ENCODE measurements at regions not wholly inside any gene's neighbourhood (a gene's known extent, or its start where the extent isn't known, plus 50 kb on each side); places are given as distances from the start of the nearest gene placed in this dataset.

DNA sequence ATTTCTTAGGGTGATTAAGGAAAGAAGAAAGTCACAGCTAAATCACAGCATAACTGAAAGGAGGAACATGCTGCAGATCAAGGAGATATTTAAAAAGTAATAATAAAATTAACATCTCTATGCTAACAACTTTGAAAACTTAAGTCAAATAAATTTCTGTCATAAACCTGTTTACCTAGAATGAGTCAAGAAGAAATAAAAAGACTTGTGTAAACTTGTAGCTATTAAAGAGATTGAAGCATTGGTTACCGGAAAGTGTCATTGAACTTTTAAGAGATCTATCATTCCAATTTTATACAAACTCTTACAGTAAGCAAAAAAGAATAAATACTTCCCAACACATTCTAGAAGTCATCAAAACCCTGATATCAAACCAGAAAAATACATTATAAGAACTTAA is 520.1 kb upstream of the SYT4 start:
- 94 to 100% methylated on average over 1 of the region's 1 CpG for WGBS, 2 donors (ENCODE audit: low coverage in 1 of 2)
- H3K27me3 ChIP-seq, result no peaks in the 10 kb centered on the region
- no peak for ATAC-seq
- H3K4me3 ChIP-seq, result no peak overlapping the region
- TF ChIP-seq POLR2A (IDR thresholded peaks at IDR 0.05), result no peak
- TF ChIP-seq EP300 (IDR thresholded peaks at IDR 0.05), result no peak
- no peak for TF ChIP-seq POLR2AphosphoS5 (IDR thresholded peaks at IDR 0.05)
- TF ChIP-seq, protein P1, sequence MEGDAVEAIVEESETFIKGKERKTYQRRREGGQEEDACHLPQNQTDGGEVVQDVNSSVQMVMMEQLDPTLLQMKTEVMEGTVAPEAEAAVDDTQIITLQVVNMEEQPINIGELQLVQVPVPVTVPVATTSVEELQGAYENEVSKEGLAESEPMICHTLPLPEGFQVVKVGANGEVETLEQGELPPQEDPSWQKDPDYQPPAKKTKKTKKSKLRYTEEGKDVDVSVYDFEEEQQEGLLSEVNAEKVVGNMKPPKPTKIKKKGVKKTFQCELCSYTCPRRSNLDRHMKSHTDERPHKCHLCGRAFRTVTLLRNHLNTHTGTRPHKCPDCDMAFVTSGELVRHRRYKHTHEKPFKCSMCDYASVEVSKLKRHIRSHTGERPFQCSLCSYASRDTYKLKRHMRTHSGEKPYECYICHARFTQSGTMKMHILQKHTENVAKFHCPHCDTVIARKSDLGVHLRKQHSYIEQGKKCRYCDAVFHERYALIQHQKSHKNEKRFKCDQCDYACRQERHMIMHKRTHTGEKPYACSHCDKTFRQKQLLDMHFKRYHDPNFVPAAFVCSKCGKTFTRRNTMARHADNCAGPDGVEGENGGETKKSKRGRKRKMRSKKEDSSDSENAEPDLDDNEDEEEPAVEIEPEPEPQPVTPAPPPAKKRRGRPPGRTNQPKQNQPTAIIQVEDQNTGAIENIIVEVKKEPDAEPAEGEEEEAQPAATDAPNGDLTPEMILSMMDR (IDR thresholded peaks at IDR 0.05), result no peak
- no peak overlapping the region for H3K27ac ChIP-seq
- H3K9me3 ChIP-seq, result no peaks in the 10 kb centered on the region
- no peaks in the 10 kb centered on the region for H3K4me1 ChIP-seq
- H3K36me3 ChIP-seq, result no peaks in the 10 kb centered on the region

DNA sequence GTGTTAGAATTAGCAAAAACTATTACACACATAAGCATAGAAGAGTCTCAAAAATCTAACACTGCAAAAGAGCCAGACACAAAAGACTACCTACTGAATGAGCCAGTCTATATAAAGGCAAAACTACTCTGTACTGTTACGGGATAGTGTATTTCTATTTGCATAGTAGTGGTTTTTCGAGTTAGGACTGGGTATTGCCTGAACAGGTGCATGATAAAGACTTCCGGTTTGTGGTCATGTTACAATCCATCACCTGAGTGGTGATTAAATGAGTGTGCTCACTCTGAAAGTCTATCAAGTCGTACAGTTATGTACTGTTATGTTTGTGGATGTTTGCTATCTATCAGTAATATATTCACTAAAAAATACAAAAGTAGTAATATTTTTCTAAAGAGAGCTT is 523.3 kb upstream of the SYT4 start:
- no peak overlapping the region for H3K4me3 ChIP-seq
- H3K9me3 ChIP-seq, result peaks cover 0 to 17% (median 0%) of the 10 kb centered on the region in 3 donors
- no peaks in the 10 kb centered on the region for H3K27me3 ChIP-seq
- WGBS, 2 donors (ENCODE audit: low coverage in 1 of 2), result 80 to 89% methylated on average over 4 of the region's 4 CpGs
- H3K27ac ChIP-seq, result no peak overlapping the region
- TF ChIP-seq, protein P1 (IDR thresholded peaks at IDR 0.05), result no peak
- TF ChIP-seq POLR2AphosphoS5 (IDR thresholded peaks at IDR 0.05) (no peak), EP300 (IDR thresholded peaks at IDR 0.05) (no peak), POLR2A (IDR thresholded peaks at IDR 0.05) (no peak)
- no peak for ATAC-seq
- no peaks in the 10 kb centered on the region for H3K4me1 ChIP-seq
- H3K36me3 ChIP-seq, result no peaks in the 10 kb centered on the region

DNA sequence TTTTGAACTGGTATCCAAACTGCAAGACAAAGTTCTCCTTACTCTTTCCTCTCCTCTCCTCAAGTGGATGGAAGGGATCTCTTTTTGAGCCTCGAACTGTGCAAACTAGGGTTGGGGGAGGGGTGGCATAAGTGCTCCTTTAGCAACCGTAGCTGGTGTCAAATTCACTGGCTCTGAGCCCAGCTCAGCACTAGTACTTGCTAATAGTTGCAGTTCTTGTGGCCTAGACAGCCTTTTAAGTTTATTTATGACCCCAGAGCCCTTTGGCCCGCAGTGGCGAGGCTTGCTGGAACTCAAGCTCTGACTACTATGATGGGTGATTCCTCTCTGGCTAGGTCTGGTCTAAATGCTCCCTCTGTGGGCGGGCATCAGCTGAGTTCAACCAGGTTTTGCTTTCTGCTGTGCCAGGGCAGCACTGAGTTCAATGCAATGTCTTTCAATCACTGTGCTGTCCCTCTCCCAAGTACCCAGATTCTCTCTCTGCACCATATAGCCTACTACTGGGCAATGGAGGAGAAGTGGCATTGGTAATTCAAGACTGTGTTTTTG is 528.4 kb upstream of the SYT4 start:
- H3K27ac ChIP-seq, result no peak overlapping the region
- 45 to 50% methylated on average over 3 to 5 of the region's 5 CpGs for WGBS, 2 donors (ENCODE audit: low coverage in 1 of 2)
- no peak overlapping the region for H3K4me3 ChIP-seq
- H3K4me1 ChIP-seq, result no peaks in the 10 kb centered on the region
- peaks cover 0 to 19% (median 0%) of the 10 kb centered on the region in 3 donors for H3K9me3 ChIP-seq
- TF ChIP-seq, protein P1 (IDR thresholded peaks at IDR 0.05), result no peak
- TF ChIP-seq POLR2AphosphoS5 (IDR thresholded peaks at IDR 0.05) (no peak), POLR2A (IDR thresholded peaks at IDR 0.05) (no peak), EP300 (IDR thresholded peaks at IDR 0.05) (no peak)
- H3K27me3 ChIP-seq, result no peaks in the 10 kb centered on the region
- ATAC-seq, result no peak
- H3K36me3 ChIP-seq, result no peaks in the 10 kb centered on the region

DNA sequence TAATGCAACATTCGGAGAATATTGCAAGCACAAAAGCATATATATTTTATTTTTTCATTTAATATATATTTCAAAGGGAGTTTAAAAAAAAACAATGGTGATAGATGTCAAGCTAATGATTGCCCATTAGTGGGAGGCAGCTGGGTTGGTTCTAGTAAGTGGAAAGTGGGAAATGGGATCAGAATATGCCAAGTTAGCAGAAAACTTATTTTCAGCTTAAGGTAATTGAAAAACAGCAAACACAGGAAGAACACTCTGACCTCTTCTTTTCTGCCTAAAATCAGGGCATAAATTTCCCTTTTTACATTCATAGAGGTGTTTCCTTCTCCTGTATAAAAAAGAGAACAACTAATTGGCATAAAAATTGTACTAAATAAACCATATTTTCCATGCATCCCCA is 535.3 kb upstream of the SYT4 start:
- Histone ChIP-seq H3K4me1 (no peaks in the 10 kb centered on the region), H3K9me3 (peaks cover 0 to 11% (median 0%) of the 10 kb centered on the region in 3 donors), H3K27ac (no peak overlapping the region), H3K36me3 (no peaks in the 10 kb centered on the region), H3K27me3 (no peaks in the 10 kb centered on the region), H3K4me3 (no peak overlapping the region)
- TF ChIP-seq, protein P1 (IDR thresholded peaks at IDR 0.05), result no peak
- TF ChIP-seq POLR2AphosphoS5 (IDR thresholded peaks at IDR 0.05), result no peak
- TF ChIP-seq POLR2A (IDR thresholded peaks at IDR 0.05), result no peak
- TF ChIP-seq EP300 (IDR thresholded peaks at IDR 0.05), result no peak
- ATAC-seq, result no peak
- 82 to 88% methylated on average over 1 of the region's 1 CpG for WGBS, 2 donors (ENCODE audit: low coverage in 1 of 2)

DNA sequence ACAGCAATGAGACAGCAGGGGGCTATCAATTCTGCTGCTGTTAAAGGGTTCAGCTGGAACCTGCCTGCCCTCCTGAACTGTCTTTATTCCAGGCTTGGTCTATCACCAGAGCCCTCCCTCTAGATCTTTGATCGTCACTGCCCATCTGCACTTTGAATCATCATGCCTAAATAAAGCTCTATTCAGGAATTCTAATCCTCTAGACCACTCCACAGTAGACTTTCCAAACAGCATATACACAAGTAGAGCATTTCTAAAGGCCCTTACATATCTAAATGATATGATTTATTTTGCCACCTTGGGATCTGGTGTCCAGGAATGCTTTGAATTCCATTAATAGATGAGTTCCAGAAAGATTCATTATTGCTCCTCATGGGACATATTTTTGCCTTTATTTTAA is 542.1 kb upstream of the SYT4 start:
- no peak for ATAC-seq
- H3K4me3 ChIP-seq, result no peak overlapping the region
- no peaks in the 10 kb centered on the region for H3K4me1 ChIP-seq
- H3K27ac ChIP-seq, result no peak overlapping the region
- H3K27me3 ChIP-seq, result no peaks in the 10 kb centered on the region
- H3K9me3 ChIP-seq, result peaks cover 0 to 11% (median 0%) of the 10 kb centered on the region in 3 donors
- WGBS, 2 donors (ENCODE audit: low coverage in 1 of 2), result 69 to 71% methylated on average over 1 of the region's 1 CpG
- TF ChIP-seq EP300 (IDR thresholded peaks at IDR 0.05) (no peak), POLR2AphosphoS5 (IDR thresholded peaks at IDR 0.05) (no peak), POLR2A (IDR thresholded peaks at IDR 0.05) (no peak)
- TF ChIP-seq, protein P1 (IDR thresholded peaks at IDR 0.05), result no peak
- H3K36me3 ChIP-seq, result no peaks in the 10 kb centered on the region

Data from gastroesophageal sphincter (tissue), 4 donors.